Stromal cell of bone marrow (primary cell): ENCODE measurements at regions not wholly inside any gene's neighbourhood (a gene's known extent, or its start where the extent isn't known, plus 50 kb on each side); places are given as distances from the start of the nearest gene placed in this dataset.
"Not testable (repeated sequence)": the region's sequence is repeated elsewhere in the genome, so short reads cannot be mapped to it uniquely, and the experiment has no call there.

ENCODE experiments used
- DNase-seq: peaks from one replicate; pipeline ENCODE4 v3.0.0-alpha.2; 2012; ENCODE audit warnings: low read depth

GRCh38 chr18:22044474-22045220 is 124.7 kb upstream of the GATA6 start:
- no peak for DNase-seq

- no peak for DNase-seq
These were observed 124.0 kb upstream of the GATA6 start for GRCh38 chr18:22045221-22045918.

- no peak for DNase-seq
These were observed 122.9 kb upstream of the GATA6 start for GRCh38 chr18:22046473-22046872.

- no peak for DNase-seq
These were observed 121.9 kb upstream of the GATA6 start for GRCh38 chr18:22047485-22047884.

- DNase-seq: no peak
These were observed 121.2 kb upstream of the GATA6 start for GRCh38 chr18:22048221-22048620.

GRCh38 chr18:22048932-22049615 is 120.3 kb upstream of the GATA6 start:
- DNase-seq: no peak

- DNase-seq: no peak
These were observed 116.8 kb upstream of the GATA6 start for GRCh38 chr18:22052405-22053105.

GRCh38 chr18:22055466-22056238 is 113.7 kb upstream of the GATA6 start:
- no peak for DNase-seq

GRCh38 chr18:22056950-22057349 is 112.4 kb upstream of the GATA6 start:
- DNase-seq: no peak

- no peak for DNase-seq
These were observed 111.4 kb upstream of the GATA6 start for GRCh38 chr18:22057908-22058527.

GRCh38 chr18:22060361-22060760 is 109.0 kb upstream of the GATA6 start:
- no peak for DNase-seq

GRCh38 chr18:22063102-22063501 is 106.3 kb upstream of the GATA6 start:
- DNase-seq: no peak

GRCh38 chr18:22063672-22064071 is 105.7 kb upstream of the GATA6 start:
- no peak for DNase-seq

GRCh38 chr18:22064581-22064980 is 104.8 kb upstream of the GATA6 start:
- no peak for DNase-seq

- DNase-seq: no peak
These were observed 104.1 kb upstream of the GATA6 start for GRCh38 chr18:22065311-22065710.

GRCh38 chr18:22066083-22066485 is 103.3 kb upstream of the GATA6 start:
- no peak for DNase-seq

GRCh38 chr18:22067109-22067508 is 102.3 kb upstream of the GATA6 start:
- DNase-seq: no peak

GRCh38 chr18:22067682-22068081 is 101.7 kb upstream of the GATA6 start:
- no peak for DNase-seq

- DNase-seq: not testable (repeated sequence)
These were observed 100.6 kb upstream of the GATA6 start for GRCh38 chr18:22068784-22069183.

GRCh38 chr18:22069916-22070315 is 99.5 kb upstream of the GATA6 start:
- no peak for DNase-seq

GRCh38 chr18:22073411-22073810 is 96.0 kb upstream of the GATA6 start:
- no peak for DNase-seq
